GM18511 (cell line): ENCODE measurements at regions not wholly inside any gene's neighbourhood (a gene's known extent, or its start where the extent isn't known, plus 50 kb on each side); places are given as distances from the start of the nearest gene placed in this dataset.
"Not testable (repeated sequence)": the region's sequence is repeated elsewhere in the genome, so short reads cannot be mapped to it uniquely, and the experiment has no call there.

Source experiments
- ATAC-seq: cut with Tn5 transposase; IDR thresholded peaks from one replicate; pipeline ENCODE4 v1.9.1; 2021; ENCODE audit warnings: mild to moderate bottlenecking, moderate library complexity; ENCODE audit not compliant: unreplicated experiment

- ATAC-seq = peak; percentile 76
Measured at GRCh38 chr1:79532555-79532954, 526.0 kb upstream of the ADGRL4 start.

GRCh38 chr1:79531790-79532189 lies 525.3 kb upstream of the ADGRL4 start:
- ATAC-seq = no peak

- ATAC-seq = no peak
Measured at GRCh38 chr1:79530476-79530875, 523.9 kb upstream of the ADGRL4 start.

GRCh38 chr1:79530055-79530454 lies 523.5 kb upstream of the ADGRL4 start:
- ATAC-seq = no peak

GRCh38 chr1:79524126-79524525 lies 517.6 kb upstream of the ADGRL4 start:
- ATAC-seq = no peak

- peak; percentile 79 for ATAC-seq
Measured at GRCh38 chr1:79519084-79519760, 512.7 kb upstream of the ADGRL4 start.

GRCh38 chr1:79517470-79518224 lies 511.1 kb upstream of the ADGRL4 start:
- no peak for ATAC-seq

- no peak for ATAC-seq
Measured at GRCh38 chr1:79507770-79508169, 501.2 kb upstream of the ADGRL4 start.

- ATAC-seq = no peak
Measured at GRCh38 chr1:79501153-79501552, 494.6 kb upstream of the ADGRL4 start.

- ATAC-seq = no peak
Measured at GRCh38 chr1:79499541-79499940, 493.0 kb upstream of the ADGRL4 start.

- ATAC-seq = peak; percentile 84
Measured at GRCh38 chr1:79497193-79497773, 490.8 kb upstream of the ADGRL4 start.

- no peak for ATAC-seq
Measured at GRCh38 chr1:79496129-79496528, 489.6 kb upstream of the ADGRL4 start.

GRCh38 chr1:79493702-79494101 lies 487.2 kb upstream of the ADGRL4 start:
- ATAC-seq = not testable (repeated sequence)

GRCh38 chr1:79488572-79489121 lies 482.1 kb upstream of the ADGRL4 start:
- not testable (repeated sequence) for ATAC-seq

- ATAC-seq = no peak
Measured at GRCh38 chr1:79478728-79479373, 472.3 kb upstream of the ADGRL4 start.

GRCh38 chr1:79478160-79478559 lies 471.6 kb upstream of the ADGRL4 start:
- no peak for ATAC-seq

GRCh38 chr1:79472067-79472656 lies 465.6 kb upstream of the ADGRL4 start:
- peak; percentile 81 for ATAC-seq

- ATAC-seq = no peak
Measured at GRCh38 chr1:79469139-79469538, 462.6 kb upstream of the ADGRL4 start.

GRCh38 chr1:79460773-79461436 lies 454.4 kb upstream of the ADGRL4 start:
- peak; percentile 99 for ATAC-seq

GRCh38 chr1:79457562-79458224 lies 451.2 kb upstream of the ADGRL4 start:
- ATAC-seq = no peak
